PC-3 (cell line): ENCODE measurements at regions not wholly inside any gene's neighbourhood (a gene's known extent, or its start where the extent isn't known, plus 50 kb on each side); places are given as distances from the start of the nearest gene placed in this dataset.

ENCODE experiments used
- ATAC-seq: fragments of 200-7000 bp; cut with Tn5 transposase; 2 replicates; pipeline ENCODE4 v1.9.1; 2020; ENCODE audit warnings: mild to moderate bottlenecking, moderate library complexity
- BruUV-seq: library from RNA; stranded (reverse); fragments of 400-500 nt; replicated peaks from 2 replicates; lab custom pipeline; 2021; lab: Mats Ljungman, UMichigan
- CTCF ChIA-PET: fragments of 300-600 bp; sonication (Branson Sonifier 250); formaldehyde crosslinking; loops from one replicate; lab custom pipeline; 2022; ENCODE audit warnings: antibody characterized with exemption; lab: Charles Lee
- POLR2A ChIA-PET: fragments of 300-600 bp; sonication (Branson Sonifier 250); formaldehyde crosslinking; loops from one replicate; lab custom pipeline; 2022; ENCODE audit warnings: antibody characterized with exemption; ENCODE audit not compliant: unreplicated experiment; lab: Charles Lee
- DNase-seq: peaks from one replicate; pipeline ENCODE4 v3.0.0-alpha.2; 2015
- H2AFZ ChIP-seq: fragments of 300-600 bp; sonication (generic); 2 replicates; pipeline ENCODE4 v1.6.0; 2016; ENCODE audit warnings: antibody characterized with exemption, low read length
- H3F3A ChIP-seq: fragments of 300-600 bp; sonication (generic); one replicate; pipeline ENCODE4 v1.6.0; 2017; ENCODE audit warnings: antibody characterized with exemption, low read length, control low read depth, mild to moderate bottlenecking; ENCODE audit not compliant: unreplicated experiment
- H3K27ac ChIP-seq: fragments of 300-600 bp; sonication (generic); 2 replicates; pipeline ENCODE4 v1.5.1; 2016; ENCODE audit warnings: mild to moderate bottlenecking, low read length
- H3K27me3 ChIP-seq: fragments of 300-600 bp; sonication (generic); 2 replicates; pipeline ENCODE4 v1.6.1; 2016; ENCODE audit warnings: low read length, mixed read lengths
- H3K36me3 ChIP-seq: fragments of 300-600 bp; sonication (generic); 2 replicates; pipeline ENCODE4 v1.6.1; 2016; ENCODE audit warnings: low read depth, mixed run types, low read length, mixed read lengths
- H3K4me1 ChIP-seq: fragments of 300-600 bp; sonication (generic); 2 replicates; pipeline ENCODE4 v1.5.1; 2016; ENCODE audit warnings: low read length; ENCODE audit not compliant: insufficient read depth
- H3K4me2 ChIP-seq: fragments of 300-600 bp; sonication (generic); 2 replicates; pipeline ENCODE4 v1.6.0; 2016; ENCODE audit warnings: low read length
- H3K4me3 ChIP-seq: fragments of 300-600 bp; sonication (generic); 2 replicates; pipeline ENCODE4 v1.5.1; 2016; ENCODE audit warnings: mild to moderate bottlenecking, low read length, mixed read lengths
- H3K79me2 ChIP-seq: fragments of 300-600 bp; sonication (generic); 2 replicates; pipeline ENCODE4 v1.6.1; 2017; ENCODE audit warnings: low read length, mixed read lengths
- H3K9ac ChIP-seq: fragments of 300-600 bp; sonication (generic); 2 replicates; pipeline ENCODE4 v1.6.0; 2016; ENCODE audit warnings: mild to moderate bottlenecking, low read length
- H3K9me2 ChIP-seq: fragments of 300-600 bp; sonication (generic); replicated peaks from 2 replicates; pipeline ENCODE4 v1.6.1; 2016; ENCODE audit warnings: mixed run types, low read length, mixed read lengths
- H3K9me3 ChIP-seq: fragments of 300-600 bp; sonication (generic); 2 replicates; pipeline ENCODE4 v1.6.1; 2016; ENCODE audit warnings: low read length, mixed read lengths
- H4K20me1 ChIP-seq: fragments of 300-600 bp; sonication (generic); 2 replicates; pipeline ENCODE4 v1.6.1; 2016; ENCODE audit warnings: low read length, mixed read lengths
- CTCF ChIP-seq: fragments of 300-600 bp; sonication (generic); conservative IDR thresholded peaks from 2 replicates; pipeline ENCODE4 v1.5.1; 2017; ENCODE audit warnings: antibody characterized with exemption, low read depth, mild to moderate bottlenecking, low read length
- EZH2 ChIP-seq: fragments of 300-600 bp; sonication (generic); IDR thresholded peaks from one replicate; pipeline ENCODE4 v1.6.1; 2017; ENCODE audit warnings: antibody characterized with exemption, mild to moderate bottlenecking, low read length; ENCODE audit not compliant: unreplicated experiment
- EZH2phosphoT487 ChIP-seq: fragments of 300-600 bp; sonication (generic); IDR thresholded peaks from 2 replicates; pipeline ENCODE4 v1.6.1; 2018; ENCODE audit warnings: mild to moderate bottlenecking, antibody characterized with exemption, low read length, borderline replicate concordance
- intact Hi-C: fragments of 100-400 bp; cut with micrococcal nuclease; formaldehyde crosslinking; loops from 2 replicates; pipeline ENCODE4 v1.9.0; 2023

- CTCF ChIA-PET = no interaction called here
- peak; percentile 18 for DNase-seq
Measured at GRCh38 chr4:54484383-54484782, 173.4 kb upstream of the KIT start.

GRCh38 chr4:54487491-54487890 is 170.3 kb upstream of the KIT start:
- no peak for TF ChIP-seq EZH2phosphoT487
- TF ChIP-seq EZH2 = no peak
- TF ChIP-seq CTCF = no peak
- POLR2A ChIA-PET = no interaction called here
- peaks cover 10% of the 10 kb centered on the region for H3K27me3 ChIP-seq

More at GRCh38 chr4:54484383-54484782, 173.4 kb upstream of the KIT start:
- Histone ChIP-seq H3K9me2 (no peaks in the 10 kb centered on the region), H3K27me3 (no peaks in the 10 kb centered on the region), H3K4me1 (no peaks in the 10 kb centered on the region), H3K27ac (no peak overlapping the region), H2AFZ (no peak overlapping the region), H3K4me2 (no peak overlapping the region), H3K79me2 (no peaks in the 10 kb centered on the region), H4K20me1 (no peaks in the 10 kb centered on the region), H3F3A (no peaks in the 10 kb centered on the region), H3K9me3 (no peaks in the 10 kb centered on the region), H3K4me3 (no peak overlapping the region), H3K36me3 (no peaks in the 10 kb centered on the region), H3K9ac (no peak overlapping the region)
- intact Hi-C loops = no loop called here
- no TSS peak for BruUV-seq
- no peak for ATAC-seq
- POLR2A ChIA-PET = no interaction called here
- TF ChIP-seq CTCF (no peak), EZH2 (no peak), EZH2phosphoT487 (no peak)

GRCh38 chr4:54493862-54494261 is 163.9 kb upstream of the KIT start:
- Histone ChIP-seq H4K20me1 (no peaks in the 10 kb centered on the region), H3K9me2 (no peaks in the 10 kb centered on the region), H2AFZ (no peak overlapping the region), H3K27me3 (peaks cover 16% of the 10 kb centered on the region), H3K9me3 (no peaks in the 10 kb centered on the region), H3K4me3 (no peak overlapping the region), H3K9ac (no peak overlapping the region), H3K4me1 (peaks cover 10% of the 10 kb centered on the region), H3K4me2 (no peak overlapping the region), H3F3A (no peaks in the 10 kb centered on the region), H3K27ac (no peak overlapping the region), H3K79me2 (no peaks in the 10 kb centered on the region), H3K36me3 (no peaks in the 10 kb centered on the region)
- ATAC-seq = no peak
- TF ChIP-seq CTCF = no peak
- no peak for TF ChIP-seq EZH2
- TF ChIP-seq EZH2phosphoT487 = no peak
- intact Hi-C loops = no loop called here
- DNase-seq = peak; percentile 45
- ChIA-PET CTCF (no interaction called here), POLR2A (no interaction called here)
- BruUV-seq = no TSS peak

More at GRCh38 chr4:54487491-54487890, 170.3 kb upstream of the KIT start:
- H3K36me3 ChIP-seq = no peaks in the 10 kb centered on the region
- no peaks in the 10 kb centered on the region for H3K4me1 ChIP-seq
- H2AFZ ChIP-seq = no peak overlapping the region
- intact Hi-C loops = no loop called here
- DNase-seq (no peak), ATAC-seq (no peak)
- H3K4me2 ChIP-seq = no peak overlapping the region
- H4K20me1 ChIP-seq = no peaks in the 10 kb centered on the region
- no peaks in the 10 kb centered on the region for H3K9me3 ChIP-seq
- H3F3A ChIP-seq = no peaks in the 10 kb centered on the region
- BruUV-seq = no TSS peak
- H3K9me2 ChIP-seq = no peaks in the 10 kb centered on the region
- H3K4me3 ChIP-seq = no peak overlapping the region
- H3K9ac ChIP-seq = no peak overlapping the region
- H3K79me2 ChIP-seq = no peaks in the 10 kb centered on the region
- H3K27ac ChIP-seq = no peak overlapping the region
- CTCF ChIA-PET = no interaction called here
